ENCODE measurements at regions not wholly inside any gene's neighbourhood (a gene's known extent, or its start where the extent isn't known, plus 50 kb on each side); places are given as distances from the start of the nearest gene placed in this dataset.

DNA sequence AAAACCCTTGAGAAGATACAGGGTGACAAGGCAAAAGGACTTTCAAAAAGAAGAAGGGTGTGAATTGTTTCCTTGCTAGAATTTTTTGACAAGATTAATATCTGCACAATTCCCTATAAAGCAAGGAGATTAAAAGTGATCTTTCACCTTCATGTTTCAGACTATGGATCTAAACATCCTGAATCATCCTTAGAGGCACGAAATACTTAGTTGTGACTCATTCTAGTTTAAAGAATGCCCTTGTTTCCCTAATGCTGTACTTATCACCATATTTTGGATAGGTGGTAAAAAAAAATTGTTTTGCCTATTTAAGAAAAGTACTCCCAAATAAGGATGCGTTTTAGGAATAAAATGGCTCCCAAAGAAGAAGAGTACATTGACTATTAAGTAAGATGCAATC, 415.1 kb downstream of the LRRIQ3 start:
- TF ChIP-seq, protein P1, sequence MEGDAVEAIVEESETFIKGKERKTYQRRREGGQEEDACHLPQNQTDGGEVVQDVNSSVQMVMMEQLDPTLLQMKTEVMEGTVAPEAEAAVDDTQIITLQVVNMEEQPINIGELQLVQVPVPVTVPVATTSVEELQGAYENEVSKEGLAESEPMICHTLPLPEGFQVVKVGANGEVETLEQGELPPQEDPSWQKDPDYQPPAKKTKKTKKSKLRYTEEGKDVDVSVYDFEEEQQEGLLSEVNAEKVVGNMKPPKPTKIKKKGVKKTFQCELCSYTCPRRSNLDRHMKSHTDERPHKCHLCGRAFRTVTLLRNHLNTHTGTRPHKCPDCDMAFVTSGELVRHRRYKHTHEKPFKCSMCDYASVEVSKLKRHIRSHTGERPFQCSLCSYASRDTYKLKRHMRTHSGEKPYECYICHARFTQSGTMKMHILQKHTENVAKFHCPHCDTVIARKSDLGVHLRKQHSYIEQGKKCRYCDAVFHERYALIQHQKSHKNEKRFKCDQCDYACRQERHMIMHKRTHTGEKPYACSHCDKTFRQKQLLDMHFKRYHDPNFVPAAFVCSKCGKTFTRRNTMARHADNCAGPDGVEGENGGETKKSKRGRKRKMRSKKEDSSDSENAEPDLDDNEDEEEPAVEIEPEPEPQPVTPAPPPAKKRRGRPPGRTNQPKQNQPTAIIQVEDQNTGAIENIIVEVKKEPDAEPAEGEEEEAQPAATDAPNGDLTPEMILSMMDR (IDR thresholded peaks at IDR 0.05): no peak
- TF ChIP-seq EZH2 (IDR thresholded peaks at IDR 0.05; ENCODE audit: borderline replicate concordance, insufficient read depth, low read depth, low read length, poor library complexity, severe bottlenecking): no peak

Measured in B cell (primary cell).